GM19023 (cell line): ENCODE measurements at regions not wholly inside any gene's neighbourhood (a gene's known extent, or its start where the extent isn't known, plus 50 kb on each side); places are given as distances from the start of the nearest gene placed in this dataset.

Experiments used
- ATAC-seq: cut with Tn5 transposase; IDR thresholded peaks from one replicate; pipeline ENCODE4 v1.9.1; 2021; ENCODE audit warnings: mild to moderate bottlenecking, moderate library complexity; ENCODE audit not compliant: unreplicated experiment

- ATAC-seq = no peak
These were observed 457.9 kb upstream of the TPK1 start for GRCh38 chr7:145293754-145294153.

GRCh38 chr7:145293228-145293701 lies 457.4 kb upstream of the TPK1 start:
- ATAC-seq = no peak

- ATAC-seq = no peak
These were observed 453.5 kb upstream of the TPK1 start for GRCh38 chr7:145289384-145289783.

GRCh38 chr7:145276118-145276517 lies 440.3 kb upstream of the TPK1 start:
- ATAC-seq = no peak

- no peak for ATAC-seq
These were observed 433.7 kb upstream of the TPK1 start for GRCh38 chr7:145269418-145270161.

GRCh38 chr7:145265180-145265579 lies 429.3 kb upstream of the TPK1 start:
- no peak for ATAC-seq

- peak; percentile 57 for ATAC-seq
These were observed 428.0 kb upstream of the TPK1 start for GRCh38 chr7:145263886-145264285.

GRCh38 chr7:145252031-145252430 lies 416.2 kb upstream of the TPK1 start:
- ATAC-seq = no peak

- ATAC-seq = no peak
These were observed 388.9 kb upstream of the TPK1 start for GRCh38 chr7:145224775-145225174.

GRCh38 chr7:145219461-145219860 lies 383.6 kb upstream of the TPK1 start:
- ATAC-seq = no peak

GRCh38 chr7:145216866-145217265 lies 381.0 kb upstream of the TPK1 start:
- no peak for ATAC-seq

GRCh38 chr7:145212050-145212449 lies 376.2 kb upstream of the TPK1 start:
- ATAC-seq = no peak

GRCh38 chr7:145211211-145211610 lies 375.4 kb upstream of the TPK1 start:
- no peak for ATAC-seq

- ATAC-seq = no peak
These were observed 358.1 kb upstream of the TPK1 start for GRCh38 chr7:145193951-145194350.

GRCh38 chr7:145184956-145185355 lies 349.1 kb upstream of the TPK1 start:
- no peak for ATAC-seq

- ATAC-seq = no peak
These were observed 347.2 kb upstream of the TPK1 start for GRCh38 chr7:145183069-145183468.

- no peak for ATAC-seq
These were observed 339.5 kb upstream of the TPK1 start for GRCh38 chr7:145175366-145175765.

GRCh38 chr7:145169908-145170307 lies 334.1 kb upstream of the TPK1 start:
- no peak for ATAC-seq

GRCh38 chr7:145168879-145169278 lies 333.0 kb upstream of the TPK1 start:
- ATAC-seq = no peak

GRCh38 chr7:145168427-145168826 lies 332.6 kb upstream of the TPK1 start:
- no peak for ATAC-seq

- ATAC-seq = no peak
These were observed 321.0 kb upstream of the TPK1 start for GRCh38 chr7:145156834-145157233.

GRCh38 chr7:145152589-145152988 lies 316.7 kb upstream of the TPK1 start:
- ATAC-seq = no peak

- no peak for ATAC-seq
These were observed 315.8 kb upstream of the TPK1 start for GRCh38 chr7:145151676-145152075.
